GM19043 (cell line): ENCODE measurements at regions not wholly inside any gene's neighbourhood (a gene's known extent, or its start where the extent isn't known, plus 50 kb on each side); places are given as distances from the start of the nearest gene placed in this dataset.

Experiments used
- ATAC-seq: cut with Tn5 transposase; IDR thresholded peaks from one replicate; pipeline ENCODE4 v1.9.1; 2021; ENCODE audit warnings: low read depth; ENCODE audit not compliant: unreplicated experiment

DNA sequence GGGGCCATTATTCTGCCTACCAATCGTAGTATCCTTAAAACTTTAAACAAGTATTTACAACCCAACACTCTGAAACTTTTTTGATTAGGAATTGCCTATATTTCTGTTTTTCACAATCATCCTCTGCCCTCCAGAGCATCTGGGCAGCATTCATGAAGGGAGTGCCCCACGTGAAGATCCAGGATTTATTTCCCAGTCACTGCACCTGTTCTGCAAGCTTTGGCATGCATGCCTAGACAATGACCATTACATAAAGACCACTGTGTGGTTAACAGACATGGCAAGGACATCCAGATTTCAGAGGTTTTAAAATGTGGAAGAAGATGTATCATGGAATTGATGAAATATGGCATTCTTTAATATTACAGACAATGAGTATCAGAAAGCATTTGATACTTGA lies 1083.8 kb downstream of the TBC1D22A start:
- ATAC-seq = no peak

DNA sequence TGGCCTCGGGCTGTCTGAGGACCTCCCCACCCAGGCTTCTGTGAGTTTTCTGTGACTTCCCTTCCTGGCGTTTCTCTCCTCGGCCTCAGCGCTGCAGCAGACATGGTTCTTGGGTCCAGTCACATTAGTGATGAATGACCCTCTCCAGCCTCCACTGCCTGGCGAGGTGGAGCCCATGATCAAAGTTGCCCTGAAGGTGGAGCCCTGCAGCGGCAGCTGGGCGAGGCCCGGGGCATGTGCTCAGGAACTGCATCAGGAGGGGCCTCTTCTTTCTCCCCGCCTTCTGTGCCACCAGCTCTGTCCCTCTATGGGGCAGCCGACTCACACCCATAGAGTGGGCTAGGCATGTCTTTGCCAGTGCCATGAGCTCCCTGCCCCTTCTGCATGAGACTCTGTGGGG lies 1079.7 kb downstream of the TBC1D22A start:
- no peak for ATAC-seq

DNA sequence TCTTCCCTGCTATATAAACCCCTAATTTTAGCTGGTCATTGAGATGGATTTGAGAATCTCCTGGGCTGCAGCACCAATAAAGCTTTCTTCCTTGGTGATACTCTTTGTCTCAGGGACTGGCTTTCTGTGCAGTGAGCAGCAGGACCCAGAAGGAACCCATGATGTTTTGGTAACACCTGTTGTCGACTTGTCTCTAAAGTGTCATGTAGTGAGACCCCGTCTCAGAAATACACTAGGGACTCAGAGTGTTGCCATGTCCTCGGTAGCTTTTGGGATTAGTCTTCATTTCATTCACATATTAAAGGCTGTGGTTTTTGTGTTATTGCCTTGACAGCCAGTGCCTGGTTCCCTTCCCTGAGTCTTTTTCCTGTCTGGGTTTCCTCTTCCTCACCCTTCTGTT lies 1078.7 kb downstream of the TBC1D22A start:
- ATAC-seq = no peak

DNA sequence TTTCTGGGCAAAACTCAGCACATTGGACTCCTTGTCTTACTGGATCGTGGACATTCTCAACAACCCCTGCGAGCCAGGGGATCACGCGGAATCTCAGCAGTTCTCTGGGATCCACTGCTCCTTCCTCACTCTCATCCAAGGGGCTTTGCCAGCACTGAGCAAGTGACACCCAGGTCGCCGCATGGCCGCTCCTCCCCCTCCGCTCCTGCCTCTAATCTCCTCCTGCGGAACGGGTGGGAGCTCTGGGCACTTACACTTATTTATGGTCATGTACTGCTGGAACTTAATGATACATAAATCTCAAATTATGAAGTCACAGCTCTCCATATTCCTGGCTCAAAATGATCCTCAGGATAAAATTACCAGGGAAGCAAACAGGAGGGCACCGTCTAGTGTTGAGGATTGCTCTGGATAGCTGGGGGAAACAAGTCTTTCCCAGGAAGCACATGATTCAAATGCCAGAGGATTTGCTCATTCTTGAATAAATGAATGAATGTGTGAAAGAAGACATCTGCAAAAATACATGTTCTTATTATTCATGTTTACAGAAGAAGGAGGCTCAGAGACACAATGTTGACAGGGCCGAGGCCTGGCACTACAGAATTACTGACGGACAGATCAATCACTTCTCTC lies 1077.3 kb downstream of the TBC1D22A start:
- ATAC-seq = no peak

DNA sequence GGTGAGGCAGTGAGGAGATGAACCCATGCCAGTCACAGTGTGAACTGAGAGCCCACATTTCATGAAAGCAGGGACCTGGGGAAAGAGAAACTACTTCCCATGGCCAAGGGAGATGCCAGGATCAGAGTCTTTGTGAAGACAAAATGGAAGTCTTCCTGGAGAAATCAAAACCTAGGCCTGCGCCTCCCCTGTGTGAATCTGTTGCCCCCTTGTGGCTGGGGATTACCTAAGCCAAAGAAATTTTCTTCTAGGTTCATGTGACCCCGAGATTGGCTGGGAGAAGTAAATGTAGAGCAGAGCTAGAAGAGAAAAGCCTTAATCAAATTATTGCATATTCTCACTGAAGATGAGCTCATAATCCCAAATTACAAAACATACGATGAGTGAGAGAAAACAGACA lies 1075.3 kb downstream of the TBC1D22A start:
- ATAC-seq = no peak

DNA sequence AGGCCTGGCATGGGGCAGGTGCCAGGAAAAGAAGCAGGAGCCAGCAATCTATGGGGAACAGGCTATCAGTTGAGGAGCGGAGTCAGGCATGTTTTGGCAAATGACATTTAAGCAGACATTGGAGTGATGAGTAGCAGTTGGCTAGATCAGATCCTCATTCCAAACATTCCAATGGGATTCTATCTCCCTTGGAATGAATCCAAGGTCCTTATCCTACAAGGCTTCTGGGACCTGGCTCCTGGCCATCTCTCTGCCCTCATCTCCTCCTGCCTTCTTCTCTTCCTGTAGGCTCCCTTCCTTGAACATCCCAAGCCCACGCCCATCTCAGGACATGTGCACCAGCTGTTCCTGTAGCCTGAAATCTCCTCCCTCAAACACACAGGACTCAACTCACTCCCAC lies 1074.5 kb downstream of the TBC1D22A start:
- ATAC-seq = no peak

DNA sequence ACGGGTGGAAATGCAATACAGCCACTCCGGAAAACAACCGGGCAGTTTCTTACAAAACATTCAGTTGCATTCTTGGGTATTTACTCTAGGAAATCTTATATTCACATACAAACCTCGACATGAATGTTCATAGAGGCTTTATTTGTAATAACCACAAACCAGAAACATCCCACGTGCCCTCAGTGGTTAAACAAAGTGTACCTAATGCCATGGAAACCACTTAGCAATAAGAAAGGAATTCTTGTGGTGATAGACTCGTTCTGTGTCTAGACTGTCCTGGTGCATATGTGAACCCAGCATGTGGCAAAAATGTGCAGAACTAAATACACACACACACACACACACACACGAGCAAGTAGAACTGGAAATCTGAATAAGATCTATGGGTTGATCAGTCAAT lies 1073.3 kb downstream of the TBC1D22A start:
- ATAC-seq = no peak

DNA sequence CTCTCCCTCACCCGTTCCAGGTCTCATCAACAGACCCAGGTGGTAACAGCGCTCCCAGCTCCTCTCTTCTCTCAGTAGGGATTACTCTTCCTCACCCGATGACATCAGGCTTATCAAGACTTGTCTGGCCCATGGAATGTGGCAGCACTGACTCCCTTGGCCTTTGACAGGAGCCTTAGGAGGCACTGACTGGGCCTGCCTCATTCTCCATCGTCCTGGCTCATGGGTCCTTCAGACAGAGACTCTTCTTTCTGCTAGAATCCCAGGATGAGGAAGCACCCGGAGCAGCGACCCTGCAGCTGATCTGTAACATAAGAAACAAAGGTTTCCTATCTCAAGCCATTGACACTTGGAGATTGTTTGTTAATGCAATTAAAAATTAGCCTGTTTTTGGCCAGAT lies 1063.6 kb downstream of the TBC1D22A start:
- ATAC-seq = no peak

DNA sequence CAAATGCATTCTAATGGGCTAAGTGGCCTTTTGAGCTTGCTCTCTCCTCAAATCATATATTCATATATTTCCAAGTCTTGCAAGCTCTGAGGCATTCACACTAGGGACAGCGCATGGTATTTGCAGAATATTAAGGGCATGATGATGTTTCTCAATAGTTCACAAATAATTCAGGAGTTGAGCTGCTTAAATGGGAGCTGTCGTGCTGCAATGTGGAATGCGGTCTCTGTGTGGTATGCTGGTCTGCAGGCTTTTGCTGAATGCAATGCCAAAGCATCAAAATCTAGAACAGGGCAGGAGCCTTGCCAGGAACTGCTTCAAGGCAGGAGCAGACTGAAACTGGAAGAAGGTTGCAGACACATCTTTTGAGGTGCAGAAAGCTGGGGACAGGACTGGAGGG lies 1060.0 kb downstream of the TBC1D22A start:
- ATAC-seq = no peak

DNA sequence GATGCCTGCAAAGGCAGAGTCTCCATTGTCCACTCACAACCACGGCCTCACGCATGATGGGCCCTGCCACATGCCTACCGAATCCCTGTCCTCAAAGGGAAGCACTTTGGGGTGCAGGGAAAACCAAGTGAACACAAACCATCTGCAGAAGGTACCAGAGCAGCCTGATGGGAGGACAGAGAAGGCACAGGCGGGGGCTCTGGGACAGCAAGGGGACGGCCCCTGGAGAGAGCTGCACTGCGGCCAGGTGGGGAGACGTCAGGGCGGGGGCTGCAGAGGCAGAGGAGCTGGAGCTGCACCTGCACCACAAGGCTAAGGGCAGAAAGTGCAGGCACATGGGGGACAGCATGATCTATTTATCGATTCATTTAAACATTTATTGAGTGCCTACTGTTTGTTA lies 1056.0 kb downstream of the TBC1D22A start:
- ATAC-seq = no peak

DNA sequence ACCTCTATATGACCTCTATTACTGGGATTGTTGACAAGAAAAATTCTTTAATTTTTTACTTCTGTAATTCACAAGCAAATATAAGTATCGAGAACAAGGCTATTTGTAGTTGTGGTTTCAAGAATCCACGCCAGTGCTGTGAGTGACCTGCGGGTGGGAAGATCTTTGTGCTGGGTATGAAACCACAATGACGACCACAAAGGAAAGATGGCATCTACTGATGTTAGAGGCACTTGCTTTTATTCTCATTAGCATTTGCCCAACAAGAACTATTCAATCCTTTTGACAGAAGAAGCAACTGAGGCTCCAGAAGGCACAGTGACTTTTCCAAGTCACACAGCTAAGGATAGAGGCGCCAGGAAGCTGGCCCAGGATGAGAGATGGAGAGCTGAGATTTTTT lies 1054.9 kb downstream of the TBC1D22A start:
- ATAC-seq = no peak

DNA sequence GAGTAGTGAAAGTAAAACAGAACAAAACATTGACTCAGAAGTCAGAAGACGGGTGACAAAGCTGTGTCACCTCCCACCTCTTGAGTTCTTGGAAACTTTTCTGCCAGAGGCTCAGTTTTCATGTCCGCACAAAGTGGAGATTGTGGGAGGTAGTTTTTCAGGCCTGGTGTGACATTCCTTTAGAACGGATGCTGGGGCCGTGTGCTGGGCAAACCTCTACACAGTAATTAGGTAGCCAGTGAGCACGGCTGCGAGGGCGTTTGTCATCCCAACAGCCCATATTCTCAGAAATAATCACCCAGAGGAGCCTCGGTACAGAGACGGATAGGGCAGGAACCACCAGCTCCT lies 1054.4 kb downstream of the TBC1D22A start:
- ATAC-seq = no peak

DNA sequence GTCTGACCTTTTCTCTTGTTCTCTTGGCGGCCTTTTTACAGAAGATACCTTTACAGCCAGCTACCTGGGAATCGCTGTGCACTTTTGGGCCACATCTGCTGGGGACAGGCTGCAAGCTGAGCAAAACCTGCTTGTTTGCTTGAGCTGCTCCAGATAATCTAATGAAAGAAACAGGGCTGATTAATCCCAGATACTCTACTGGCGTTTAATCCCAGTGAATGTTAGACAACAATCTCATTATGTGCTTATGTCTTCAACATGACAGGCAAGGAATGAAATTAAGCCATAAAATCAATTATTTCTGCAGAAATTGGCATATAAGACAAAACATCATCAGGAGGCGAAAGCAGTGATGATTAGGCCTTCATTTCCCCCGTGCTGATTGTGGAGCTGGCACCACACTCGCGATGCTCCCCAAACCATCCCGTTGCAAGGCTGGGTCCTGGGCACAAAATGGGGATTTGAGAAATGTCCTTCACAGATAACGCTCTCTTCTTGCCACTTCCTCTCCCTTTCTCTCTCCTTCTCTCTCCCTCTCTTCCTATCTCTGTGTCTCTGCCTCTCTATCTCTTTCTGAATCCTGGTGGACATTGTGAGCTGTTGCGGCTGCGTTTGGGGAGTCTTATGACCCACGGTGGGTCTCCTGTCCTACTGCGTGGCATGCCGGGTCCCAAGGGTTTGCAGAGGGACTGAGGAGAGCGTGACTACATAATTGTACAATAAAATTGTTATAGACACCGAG lies 1053.8 kb downstream of the TBC1D22A start:
- ATAC-seq = no peak

DNA sequence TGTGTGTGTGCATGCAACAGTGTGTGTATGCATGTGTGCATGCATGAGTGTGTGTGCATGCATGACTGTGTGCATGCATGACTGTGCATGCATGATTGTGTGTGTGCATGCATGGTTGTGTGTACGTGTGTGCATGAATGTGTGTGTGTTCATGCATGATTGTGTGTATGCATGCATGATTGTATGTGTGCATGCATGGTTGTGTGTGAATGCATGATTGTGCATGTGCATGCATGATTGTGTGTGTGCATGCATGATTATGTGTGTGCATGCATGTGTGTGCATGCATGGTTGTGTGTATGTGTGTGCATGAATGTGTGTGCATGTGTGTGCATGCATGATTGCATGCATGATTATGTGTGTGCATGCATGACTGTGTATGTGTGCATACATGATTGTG lies 1052.0 kb downstream of the TBC1D22A start:
- no peak for ATAC-seq

DNA sequence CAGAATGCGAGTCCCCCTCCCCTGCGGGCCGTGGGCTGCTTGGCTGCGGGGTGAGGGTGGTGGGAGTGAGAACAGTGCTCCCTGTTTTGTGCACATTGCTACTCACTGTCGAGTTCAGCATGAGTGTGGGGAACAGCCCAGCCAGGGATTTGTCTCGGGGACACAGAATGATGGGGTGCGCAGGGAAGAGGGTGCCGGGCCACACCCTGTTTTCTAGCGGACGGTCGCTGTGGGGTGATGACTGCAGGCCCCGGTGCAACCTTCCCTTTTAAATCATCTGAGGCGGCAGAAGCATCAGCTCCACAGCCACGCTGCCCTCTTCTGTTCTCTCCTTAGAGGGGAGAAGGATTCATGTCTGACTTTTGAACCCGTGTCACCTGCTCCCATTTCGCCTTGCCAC lies 1051.2 kb downstream of the TBC1D22A start:
- no peak for ATAC-seq

DNA sequence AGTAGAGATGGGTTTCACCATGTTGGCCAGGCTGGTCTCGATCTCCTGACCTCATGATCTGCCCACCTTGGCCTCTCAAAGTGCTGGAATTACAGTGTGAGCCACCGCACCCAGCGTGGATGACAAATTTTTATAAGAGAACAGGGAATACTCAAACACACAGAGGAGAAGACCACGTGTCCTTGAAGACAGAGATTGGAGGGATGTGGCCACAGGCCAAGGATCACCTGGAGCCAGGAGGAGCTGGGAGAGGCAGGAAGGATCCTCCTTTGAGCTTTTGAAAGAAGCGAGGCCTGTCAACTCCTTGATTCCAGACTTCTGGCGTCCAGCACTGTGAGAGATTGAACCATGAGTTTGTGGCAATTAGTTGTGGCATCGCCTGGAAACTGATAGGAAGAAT lies 1049.5 kb downstream of the TBC1D22A start:
- no peak for ATAC-seq

DNA sequence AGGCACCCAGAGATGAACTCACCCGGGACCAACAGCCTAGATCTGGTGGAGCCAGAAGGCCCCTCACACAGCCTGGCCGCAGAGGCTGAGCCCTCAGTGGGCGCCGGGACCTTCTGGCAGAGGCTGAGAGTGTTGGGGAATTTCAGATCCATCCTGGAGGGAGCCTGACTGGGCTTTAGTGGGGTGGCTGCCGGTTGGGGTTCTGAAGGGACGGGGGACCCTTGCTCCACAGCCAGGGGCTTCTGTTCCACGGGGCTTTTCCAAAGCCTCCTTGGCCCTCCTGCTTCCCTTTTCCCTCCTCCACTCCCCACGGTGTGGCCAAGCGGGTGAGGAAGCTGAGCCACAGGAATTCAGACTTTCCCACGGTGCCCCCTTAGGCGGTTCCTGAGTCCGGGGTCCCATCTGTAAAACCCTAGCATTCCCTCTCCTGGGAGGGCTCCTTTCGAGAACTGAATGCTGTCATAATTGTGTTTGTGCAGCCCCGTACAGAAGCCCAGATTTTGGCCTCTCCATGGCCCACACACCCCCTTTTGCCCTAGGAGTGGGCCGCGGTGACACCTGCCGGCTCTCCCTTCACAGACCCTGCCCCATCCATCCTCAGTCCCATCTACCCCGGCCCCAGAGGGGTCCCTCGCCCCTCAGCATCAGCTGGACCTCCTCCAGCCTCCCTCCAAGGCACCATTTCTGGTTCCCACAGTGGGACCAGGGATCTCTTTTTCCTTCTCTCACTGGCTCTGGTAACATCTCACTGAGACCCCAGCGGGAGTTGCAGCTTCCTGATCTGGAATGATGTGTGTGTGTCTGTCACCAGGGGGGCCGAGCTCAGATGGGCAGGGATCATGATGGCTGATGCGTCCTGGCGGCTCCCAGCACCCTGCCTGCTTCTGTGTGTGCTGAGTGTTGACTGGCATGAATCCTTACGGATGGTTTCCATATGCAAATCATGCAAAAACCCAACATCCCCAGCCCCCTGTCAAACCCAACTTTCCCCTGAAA lies 1048.4 kb downstream of the TBC1D22A start:
- ATAC-seq = no peak

DNA sequence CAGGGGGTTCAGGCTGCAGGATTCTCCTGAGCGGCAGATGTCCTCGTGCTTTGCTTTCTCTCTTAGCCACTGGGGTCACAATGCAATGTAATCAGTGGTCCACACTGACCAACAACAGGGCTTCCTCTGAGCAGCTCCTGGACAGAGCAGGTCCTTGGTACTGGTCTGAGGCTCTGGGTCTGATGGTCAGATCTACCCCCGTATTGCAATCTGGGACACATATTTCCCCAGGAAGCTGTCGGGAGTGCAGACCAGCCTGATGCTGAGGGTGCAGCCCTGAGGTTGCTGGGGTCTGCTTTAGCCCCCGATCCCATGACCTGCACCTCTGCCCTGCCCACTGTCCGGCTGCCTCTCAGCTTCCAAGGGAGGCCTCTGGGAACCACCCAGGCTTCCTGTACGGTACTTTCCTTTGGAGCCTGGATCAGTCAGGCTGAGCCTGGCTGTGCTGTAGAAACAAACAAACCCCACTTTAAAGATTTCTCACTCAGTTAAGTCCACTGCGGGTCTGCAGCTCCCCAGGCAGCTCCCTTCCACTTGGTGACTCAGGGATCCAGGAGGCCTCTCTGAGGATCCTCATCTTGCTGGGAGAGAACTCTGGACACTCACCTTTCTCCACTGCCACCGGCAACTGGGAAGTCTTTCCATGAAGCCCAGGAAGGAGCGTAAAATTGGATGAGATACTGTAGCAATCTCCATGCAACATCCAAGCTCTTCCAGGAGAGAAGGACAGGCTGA lies 1046.6 kb downstream of the TBC1D22A start:
- ATAC-seq = no peak

DNA sequence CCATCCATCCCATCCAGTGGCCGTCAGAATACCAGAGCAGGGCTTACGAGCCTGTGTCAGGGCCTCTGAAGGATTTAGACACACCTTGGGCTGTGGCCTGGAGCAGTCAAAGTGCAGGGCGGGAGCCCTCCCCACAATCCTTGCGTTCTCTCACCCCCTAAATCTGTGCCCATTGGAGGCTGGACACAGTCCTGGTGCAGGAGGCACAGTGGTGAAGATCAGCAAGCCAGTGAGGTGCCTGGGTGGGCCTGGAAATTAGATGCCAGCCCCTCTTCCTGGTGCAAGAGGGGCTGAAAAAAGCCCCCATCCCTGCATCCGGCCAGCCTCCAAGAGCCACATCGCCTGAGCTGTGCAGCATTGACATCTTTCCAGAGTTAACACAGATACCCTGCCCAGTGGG lies 1045.8 kb downstream of the TBC1D22A start:
- no peak for ATAC-seq

DNA sequence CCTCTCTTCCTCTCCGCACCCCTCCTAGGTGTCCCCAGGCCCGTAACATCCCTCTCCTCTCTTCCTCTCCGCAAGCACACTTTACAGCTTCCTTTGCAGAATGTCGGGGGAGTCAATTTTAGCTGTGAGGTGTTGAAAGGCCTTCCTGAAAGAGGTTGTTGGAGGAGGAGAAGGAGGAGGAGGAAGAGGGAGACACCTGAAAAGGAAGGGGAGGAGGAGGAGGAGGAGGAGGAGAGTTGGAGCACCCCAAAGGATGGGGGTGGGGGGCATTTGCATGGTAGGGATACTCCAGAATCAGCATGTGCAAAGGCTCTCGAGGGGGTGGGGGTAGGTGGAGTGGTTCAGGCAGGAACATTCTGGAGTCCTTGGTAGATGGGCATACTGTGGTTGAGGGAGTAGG lies 1045.1 kb downstream of the TBC1D22A start:
- ATAC-seq = no peak

DNA sequence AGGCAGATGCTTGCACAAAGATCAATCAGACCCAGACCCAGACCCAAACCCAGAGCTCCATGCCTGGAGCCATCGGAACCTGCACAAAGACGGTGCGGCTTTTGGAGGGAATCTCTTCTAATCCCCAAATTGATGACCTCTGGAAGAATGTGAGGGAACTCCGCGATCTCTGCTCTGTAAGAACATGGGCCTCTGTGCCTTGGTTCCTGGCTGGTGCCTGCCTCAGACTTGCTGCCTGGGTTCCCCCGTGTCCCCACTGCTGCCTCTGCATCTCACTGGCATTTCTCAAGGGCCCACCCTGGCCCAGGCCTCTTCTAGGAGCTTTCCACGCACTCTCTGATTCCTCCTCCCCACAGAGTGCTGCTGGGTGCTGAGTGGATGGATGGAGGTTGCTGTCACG lies 1044.4 kb downstream of the TBC1D22A start:
- no peak for ATAC-seq
